ENCODE measurements at regions not wholly inside any gene's neighbourhood (a gene's known extent, or its start where the extent isn't known, plus 50 kb on each side); places are given as distances from the start of the nearest gene placed in this dataset.

DNA sequence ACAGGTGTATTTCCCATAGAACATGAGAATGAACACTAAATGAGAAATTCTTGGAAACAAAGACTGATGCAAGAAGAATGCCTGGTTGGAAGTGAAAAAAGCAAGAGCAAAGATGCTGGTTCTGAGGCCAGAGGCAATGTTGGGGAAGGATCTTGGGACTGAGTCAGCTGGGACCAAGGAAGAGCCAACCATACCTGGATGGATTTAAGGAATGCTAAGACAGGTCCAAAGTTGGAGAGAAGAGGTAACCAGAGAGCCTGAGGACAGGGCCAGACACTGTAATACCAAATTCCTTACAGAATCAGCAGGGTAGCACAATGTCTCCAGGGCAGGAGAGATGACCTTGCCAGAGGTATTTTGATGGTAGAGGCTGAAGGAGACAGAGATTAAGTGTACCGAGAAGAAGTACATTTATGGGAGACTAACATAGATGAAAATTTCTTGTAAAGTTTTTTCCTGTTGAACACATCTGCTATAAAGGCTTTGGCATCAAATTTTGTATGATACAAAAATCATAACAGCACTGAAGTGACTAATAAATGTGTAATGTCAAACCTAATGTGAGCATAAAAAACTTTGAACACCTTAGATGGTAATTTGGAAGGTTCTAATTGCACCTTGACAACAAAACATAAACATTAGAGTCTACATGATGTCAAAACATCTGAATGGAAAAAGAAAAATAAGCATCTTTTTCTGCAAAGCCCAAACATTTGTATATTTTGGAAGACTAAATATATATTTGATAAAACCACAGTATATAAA, 221.7 kb upstream of the MARCKS start:
- no peak for DNase-seq

GRCh38 chr6:113636357-113636824, 220.8 kb upstream of the MARCKS start:
- DNase-seq, result no peak

- no peak for DNase-seq
Measured at GRCh38 chr6:113640051-113640450, 217.1 kb upstream of the MARCKS start.

GRCh38 chr6:113642001-113642713, 215.0 kb upstream of the MARCKS start:
- no peak for DNase-seq

DNA sequence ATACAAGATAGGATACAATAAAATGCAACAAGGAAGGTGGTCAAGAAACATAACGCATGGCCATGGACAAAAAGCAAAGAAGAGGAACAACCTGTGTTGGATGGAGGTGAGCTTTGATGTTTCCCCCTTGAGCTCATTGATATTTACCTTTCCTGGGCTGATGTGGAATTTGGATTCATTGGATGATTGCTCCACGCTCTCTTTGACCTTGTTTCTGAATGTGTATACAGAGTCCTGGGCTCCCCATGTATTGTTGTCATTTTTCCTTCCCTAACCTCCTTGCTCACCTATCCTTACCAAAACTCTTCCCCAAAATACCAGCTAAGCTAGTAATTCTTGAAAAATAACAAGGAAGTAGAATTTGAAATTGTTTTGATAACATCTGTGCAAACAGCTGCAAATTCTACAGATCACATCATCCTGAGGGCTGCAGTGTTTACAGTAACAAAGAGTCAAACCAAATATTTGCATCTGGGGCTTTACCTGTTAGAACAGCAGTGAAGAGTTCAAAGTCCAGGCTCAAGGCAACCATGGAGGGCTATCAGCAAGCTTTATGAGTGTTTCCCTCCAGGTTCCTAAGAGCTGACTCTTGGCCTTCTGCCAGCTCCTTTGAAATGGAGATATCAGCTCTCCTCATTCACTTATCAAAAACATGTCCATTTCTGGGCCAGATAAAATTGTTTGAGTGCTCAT, 214.3 kb upstream of the MARCKS start:
- DNase-seq, result no peak

- no peak for DNase-seq
Measured at GRCh38 chr6:113643407-113643770, 213.8 kb upstream of the MARCKS start.

GRCh38 chr6:113644861-113645575, 212.1 kb upstream of the MARCKS start:
- no peak for DNase-seq

DNA sequence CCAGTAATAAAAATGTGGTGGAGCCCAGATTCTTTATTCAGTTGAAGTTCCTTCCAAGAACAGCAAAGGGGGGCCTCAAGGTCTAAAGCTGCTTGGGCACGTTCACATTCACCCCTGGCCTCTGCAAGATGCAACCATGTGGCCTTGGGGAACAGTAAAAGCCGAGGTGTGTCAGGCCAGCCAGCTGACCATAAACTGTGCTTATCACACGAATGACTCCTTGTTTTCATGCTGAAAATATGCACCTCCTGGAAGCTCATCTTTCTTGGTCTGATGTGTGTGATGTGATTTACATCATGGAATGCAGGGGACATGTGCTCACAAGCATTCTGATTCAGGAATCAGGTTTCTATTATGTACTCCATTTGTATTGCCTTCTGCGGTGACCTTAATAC, 211.6 kb upstream of the MARCKS start:
- DNase-seq, result no peak

GRCh38 chr6:113645986-113646385, 211.2 kb upstream of the MARCKS start:
- no peak for DNase-seq

DNA sequence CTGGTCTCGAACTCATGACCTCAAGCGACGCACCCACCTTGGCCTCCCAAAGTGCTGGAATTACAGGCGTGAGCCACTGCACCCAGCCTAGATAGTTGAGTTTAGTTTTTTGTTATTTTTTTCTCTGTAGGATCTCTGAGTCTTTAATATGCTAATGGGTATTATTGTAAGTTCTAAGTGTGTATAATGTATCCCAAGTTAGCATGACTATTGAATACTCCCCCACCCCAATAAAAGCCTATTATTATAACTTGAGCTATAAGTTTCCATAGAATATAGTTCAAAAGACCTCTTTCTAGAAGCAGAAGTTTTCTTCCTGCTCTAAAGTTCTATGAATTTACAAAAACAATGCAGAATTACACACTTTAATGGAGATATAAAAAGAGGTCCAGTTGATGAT, 210.4 kb upstream of the MARCKS start:
- no peak for DNase-seq

GRCh38 chr6:113647143-113647889, 209.8 kb upstream of the MARCKS start:
- DNase-seq, result no peak

GRCh38 chr6:113648698-113649097, 208.4 kb upstream of the MARCKS start:
- no peak for DNase-seq

DNA sequence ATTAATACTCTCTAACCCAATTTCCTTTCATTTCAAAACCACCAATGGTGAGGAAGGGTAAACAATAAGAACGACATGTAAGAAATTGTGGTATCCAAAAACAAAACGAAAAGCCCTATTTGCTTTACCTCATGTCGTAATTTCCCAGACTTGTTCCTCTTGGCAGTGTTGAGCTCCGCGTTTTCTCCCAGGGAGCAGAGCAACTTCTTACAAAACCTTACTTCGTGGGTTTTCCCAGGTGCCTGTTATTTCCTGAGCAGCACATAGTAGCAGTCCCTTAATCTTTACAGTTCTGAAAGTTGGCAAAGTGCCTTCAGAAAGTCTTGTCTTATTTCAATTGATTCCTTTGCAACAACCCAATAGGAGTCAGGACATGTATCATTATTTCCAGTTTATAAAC, 207.9 kb upstream of the MARCKS start:
- DNase-seq, result no peak

GRCh38 chr6:113649880-113650609, 207.1 kb upstream of the MARCKS start:
- no peak for DNase-seq

- no peak for DNase-seq
Measured at GRCh38 chr6:113650610-113650979, 206.6 kb upstream of the MARCKS start.

DNA sequence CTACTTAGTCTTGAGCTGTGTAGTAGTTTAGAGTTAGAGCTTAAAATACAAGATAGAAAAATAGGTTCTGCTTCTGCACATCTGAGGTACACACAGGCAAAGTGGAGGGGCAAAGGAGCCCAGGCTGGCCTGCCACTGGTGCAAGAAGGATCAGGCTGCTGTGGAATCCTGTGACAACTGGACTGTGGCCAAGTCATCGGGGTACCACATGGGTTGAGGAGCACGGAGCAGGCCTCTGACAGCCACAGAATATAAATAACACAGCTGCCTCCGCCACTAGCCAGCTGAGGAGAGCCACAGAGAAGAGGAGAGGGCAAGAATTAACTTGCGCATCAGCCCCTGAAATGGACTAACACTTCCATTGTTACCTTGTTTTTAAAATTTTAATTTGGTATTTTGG, 206.0 kb upstream of the MARCKS start:
- no peak for DNase-seq

DNA sequence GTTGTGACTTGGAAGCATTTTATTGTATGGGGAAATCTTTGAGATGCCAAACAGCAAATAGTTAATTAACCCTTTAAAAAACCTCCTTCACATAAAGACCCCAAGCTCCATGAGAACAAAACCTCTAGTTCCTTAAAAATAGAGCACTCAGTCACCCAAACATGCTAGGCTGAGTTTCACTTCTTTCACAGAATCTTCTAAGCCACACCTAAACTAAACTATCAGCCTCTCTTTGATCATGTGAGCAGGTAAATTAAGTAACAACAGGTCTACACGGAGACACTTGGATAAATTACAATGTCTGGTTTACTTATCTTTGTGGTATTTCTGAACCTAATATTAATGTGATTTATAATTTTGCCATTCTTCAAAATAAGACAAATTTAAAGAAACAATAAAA, 205.2 kb upstream of the MARCKS start:
- no peak for DNase-seq

DNA sequence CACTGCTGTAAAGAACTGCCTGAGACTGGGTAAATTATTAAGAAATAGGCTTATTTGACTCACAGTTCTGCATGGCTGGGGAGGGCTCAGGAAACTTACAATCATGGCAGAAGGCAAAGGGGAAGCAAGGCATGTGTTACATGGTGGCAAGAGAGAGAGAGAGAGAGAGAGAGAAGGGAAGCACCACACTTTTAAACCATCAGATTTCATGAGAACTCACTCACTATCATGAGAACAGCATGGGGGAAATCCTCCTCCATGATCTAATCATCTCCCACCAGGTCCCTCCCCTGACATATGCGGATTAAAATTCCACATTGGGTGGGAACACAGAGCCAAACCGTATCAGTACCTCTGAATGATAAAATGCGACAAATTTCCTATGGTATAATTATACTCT, 203.9 kb upstream of the MARCKS start:
- DNase-seq, result no peak

DNA sequence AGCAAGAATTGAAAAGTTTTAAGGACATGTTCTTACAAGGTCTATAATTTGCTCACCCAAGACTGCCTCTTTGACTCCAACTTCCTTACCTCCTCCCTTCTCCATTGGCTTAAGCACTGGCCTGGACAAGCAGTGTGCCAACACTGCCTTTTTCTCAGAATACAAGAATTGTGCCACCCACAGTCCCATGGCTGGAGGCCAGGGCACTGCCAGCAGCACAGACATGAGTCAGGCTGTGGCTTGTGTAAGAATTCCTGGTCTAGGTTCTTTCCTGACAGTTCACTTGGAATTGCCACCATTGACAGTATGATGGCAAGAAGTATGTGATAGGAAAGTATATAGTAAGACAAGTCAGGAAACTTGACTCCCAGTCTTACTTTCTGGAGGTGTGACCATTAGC, 202.7 kb upstream of the MARCKS start:
- no peak for DNase-seq

GRCh38 chr6:113655761-113656160, 201.4 kb upstream of the MARCKS start:
- DNase-seq, result no peak

GRCh38 chr6:113659762-113660404, 197.3 kb upstream of the MARCKS start:
- no peak for DNase-seq
